NCI-H2196 treated with DMSO at 0.1 percent for 48 hours (cell line): ENCODE measurements at regions not wholly inside any gene's neighbourhood (a gene's known extent, or its start where the extent isn't known, plus 50 kb on each side); places are given as distances from the start of the nearest gene placed in this dataset.
"Not testable (repeated sequence)": the region's sequence is repeated elsewhere in the genome, so short reads cannot be mapped to it uniquely, and the experiment has no call there.

Source experiments
- DNase-seq: peaks from one replicate; lab custom pipeline; 2025; ENCODE audit not compliant: unreplicated experiment; lab: John Stamatoyannopoulos, UW

GRCh38 chr20:23141450-23142161 lies 55.5 kb upstream of the CD93 start:
- no peak for DNase-seq

GRCh38 chr20:23140991-23141390 lies 54.9 kb upstream of the CD93 start:
- no peak for DNase-seq

GRCh38 chr20:23139984-23140383 lies 53.9 kb upstream of the CD93 start:
- not testable (repeated sequence) for DNase-seq

GRCh38 chr20:23139524-23139923 lies 53.4 kb upstream of the CD93 start:
- DNase-seq = peak; percentile 22

GRCh38 chr20:23138682-23139081 lies 52.6 kb upstream of the CD93 start:
- no peak for DNase-seq

GRCh38 chr20:23138226-23138625 lies 52.1 kb upstream of the CD93 start:
- no peak for DNase-seq

GRCh38 chr20:23136893-23137745 lies 51.0 kb upstream of the CD93 start:
- DNase-seq = no peak

GRCh38 chr20:23135449-23136420 lies 49.6 kb upstream of the CD93 start:
- no peak for DNase-seq
